PFSK-1 (cell line): ENCODE measurements at regions not wholly inside any gene's neighbourhood (a gene's known extent, or its start where the extent isn't known, plus 50 kb on each side); places are given as distances from the start of the nearest gene placed in this dataset.

Experiments
- FOXP2 ChIP-seq: optimal IDR thresholded peaks from 2 replicates; pipeline ENCODE3; 2011; ENCODE audit warnings: borderline replicate concordance, control low read depth, inconsistent platforms; ENCODE audit not compliant: insufficient read depth; ENCODE audit errors: extremely low read length, extremely low read depth
- POLR2AphosphoS5 ChIP-seq: IDR thresholded peaks from 2 replicates; pipeline ENCODE4 v1.6.1; 2012; ENCODE audit warnings: low read depth, mild to moderate bottlenecking, control low read depth, low read length, moderate library complexity
- REST ChIP-seq, 2 experiments: IDR thresholded peaks; 2 replicates each; pipeline versions ENCODE4 v1.6.1 to v1.8.0; 2011 to 2012; ENCODE audit warnings: low read depth in 2 of 2, low read length in 2 of 2, control low read depth in 1 of 2, inconsistent platforms in 1 of 2, mild to moderate bottlenecking in 1 of 2, moderate library complexity in 1 of 2; ENCODE audit not compliant: insufficient read depth in 1 of 2
- SIN3A ChIP-seq: IDR thresholded peaks from 2 replicates; pipeline ENCODE4 v1.6.1; 2012; ENCODE audit warnings: mild to moderate bottlenecking, low read length, moderate library complexity, borderline replicate concordance; ENCODE audit not compliant: insufficient read depth
- TAF1 ChIP-seq: IDR thresholded peaks from 2 replicates; pipeline ENCODE4 v1.6.1; 2012; ENCODE audit warnings: low read length, control low read depth, borderline replicate concordance; ENCODE audit not compliant: insufficient read depth

- TF ChIP-seq POLR2AphosphoS5 (no peak), FOXP2 (no peak), REST (IDR thresholded peaks at IDR 0.05; ENCODE audit: insufficient read depth in 1 of 2, low read depth in 2 of 2, low read length in 2 of 2) (no peak), TAF1 (no peak)
Measured at GRCh38 chr20:54305421-54305820, 97.5 kb downstream of the PFDN4 start.

GRCh38 chr20:54306985-54307710 lies 99.3 kb downstream of the PFDN4 start:
- no peak for TF ChIP-seq FOXP2
- no peak for TF ChIP-seq SIN3A
- no peak for TF ChIP-seq REST (IDR thresholded peaks at IDR 0.05; ENCODE audit: insufficient read depth in 1 of 2, low read depth in 2 of 2, low read length in 2 of 2)
- no peak for TF ChIP-seq TAF1
- no peak for TF ChIP-seq POLR2AphosphoS5

GRCh38 chr20:54308804-54309203 lies 100.9 kb downstream of the PFDN4 start:
- no peak for TF ChIP-seq TAF1
- TF ChIP-seq FOXP2, result no peak
- no peak for TF ChIP-seq POLR2AphosphoS5
- TF ChIP-seq SIN3A, result no peak
- no peak for TF ChIP-seq REST (IDR thresholded peaks at IDR 0.05; ENCODE audit: insufficient read depth in 1 of 2, low read depth in 2 of 2, low read length in 2 of 2)

- TF ChIP-seq REST (IDR thresholded peaks at IDR 0.05; ENCODE audit: insufficient read depth in 1 of 2, low read depth in 2 of 2, low read length in 2 of 2), result no peak
- no peak for TF ChIP-seq POLR2AphosphoS5
- TF ChIP-seq FOXP2, result no peak
- no peak for TF ChIP-seq TAF1
- no peak for TF ChIP-seq SIN3A
Measured at GRCh38 chr20:54318892-54319291, 111.0 kb downstream of the PFDN4 start.

GRCh38 chr20:54320148-54320607 lies 112.3 kb downstream of the PFDN4 start:
- TF ChIP-seq SIN3A (no peak), TAF1 (no peak), REST (IDR thresholded peaks at IDR 0.05; ENCODE audit: insufficient read depth in 1 of 2, low read depth in 2 of 2, low read length in 2 of 2) (no peak), FOXP2 (no peak), POLR2AphosphoS5 (no peak)
